Right cardiac atrium (tissue), 5 donors: ENCODE measurements at regions not wholly inside any gene's neighbourhood (a gene's known extent, or its start where the extent isn't known, plus 50 kb on each side); places are given as distances from the start of the nearest gene placed in this dataset.

Experiments used
- ATAC-seq, 2 donors: fragments of 200-7000 bp; cut with Tn5 transposase; one replicate each; pipeline versions ENCODE4 v1.8.0 to v1.9.1; 2020; ENCODE audit warnings: moderate library complexity in 2 of 2, mild to moderate bottlenecking in 1 of 2
- DNase-seq, 3 donors: peaks; one replicate each; pipeline ENCODE4 v3.0.0-alpha.2; 2020
- H3K27ac ChIP-seq: one replicate; pipeline ENCODE4 v1.5.1; 2013; ENCODE audit warnings: mild to moderate bottlenecking, low read length, control low read depth, moderate library complexity
- H3K27me3 ChIP-seq: one replicate; pipeline ENCODE4 v1.6.1; 2013; ENCODE audit not compliant: control insufficient read depth, insufficient read depth
- H3K4me1 ChIP-seq: one replicate; pipeline ENCODE4 v1.6.1; 2013; ENCODE audit warnings: low read length; ENCODE audit not compliant: control insufficient read depth, insufficient read depth
- H3K4me3 ChIP-seq: one replicate; pipeline ENCODE4 v1.5.1; 2013; ENCODE audit warnings: low read length, control low read depth
- H3K9me3 ChIP-seq: one replicate; pipeline ENCODE4 v1.6.1; 2013; ENCODE audit warnings: low read length; ENCODE audit not compliant: control insufficient read depth
- WGBS: extraction: QIAGEN DNeasy Blood & Tissue Kit; methylation state at CpG from one replicate; pipeline ENCODE4 v1.1.7; 2013; 5-methylcytosine and 5-hydroxymethylcytosine counted together
- intact Hi-C, 4 donors: fragments of 100-400 bp; cut with DNase I; formaldehyde crosslinking; loops; one replicate each; pipeline versions ENCODE4 v1.11.0 to v1.14.0; 2022 to 2023
- donor health status: healthy with polysubstance abuse.
- donor health status: DM: no; HTN: yes; CAD: no.
- donor health status: DM: no; HTN: no; CAD: no.
- donor health status: DM: no; HTN: yes; CAD: no; lungs with severe emphysema.
- donor health status: DM: yes; HTN: yes; CAD: no.

- Histone ChIP-seq H3K4me3 (no peak overlapping the region), H3K27ac (no peak overlapping the region), H3K4me1 (no peaks in the 10 kb centered on the region), H3K9me3 (no peaks in the 10 kb centered on the region), H3K27me3 (no peaks in the 10 kb centered on the region)
- ATAC-seq, result no peak
- intact Hi-C loops, result no loop called here
- no peak for DNase-seq
- WGBS, result 47% methylated on average over 2 of the region's 2 CpGs
Measured at GRCh38 chr7:8809320-8809719, 375.9 kb downstream of the NXPH1 start.

GRCh38 chr7:8817448-8818036 lies 384.1 kb downstream of the NXPH1 start:
- Histone ChIP-seq H3K4me1 (no peaks in the 10 kb centered on the region), H3K27me3 (no peaks in the 10 kb centered on the region), H3K4me3 (no peak overlapping the region), H3K9me3 (no peaks in the 10 kb centered on the region), H3K27ac (no peak overlapping the region)
- intact Hi-C loops, result no loop called here
- WGBS, result 13% methylated on average over 3 of the region's 3 CpGs
- ATAC-seq (no peak), DNase-seq (peak in 1 of 3 donors; percentile 35)

- Histone ChIP-seq H3K4me3 (no peak overlapping the region), H3K27ac (no peak overlapping the region), H3K4me1 (no peaks in the 10 kb centered on the region), H3K9me3 (no peaks in the 10 kb centered on the region), H3K27me3 (no peaks in the 10 kb centered on the region)
- intact Hi-C loops, result no loop called here
- 81% methylated on average over 2 of the region's 2 CpGs for WGBS
- DNase-seq (no peak), ATAC-seq (no peak)
Measured at GRCh38 chr7:8818406-8818805, 385.0 kb downstream of the NXPH1 start.

GRCh38 chr7:8822595-8822994 lies 389.2 kb downstream of the NXPH1 start:
- no peak for DNase-seq
- no peak for ATAC-seq
- no peaks in the 10 kb centered on the region for H3K9me3 ChIP-seq
- H3K4me3 ChIP-seq, result no peak overlapping the region
- intact Hi-C loops, result no loop called here
- no peaks in the 10 kb centered on the region for H3K27me3 ChIP-seq
- no peak overlapping the region for H3K27ac ChIP-seq
- H3K4me1 ChIP-seq, result no peaks in the 10 kb centered on the region
- 75% methylated on average over 2 of the region's 2 CpGs for WGBS

GRCh38 chr7:8823486-8823885 lies 390.1 kb downstream of the NXPH1 start:
- intact Hi-C loops, result no loop called here
- Histone ChIP-seq H3K27ac (no peak overlapping the region), H3K4me3 (no peak overlapping the region), H3K9me3 (no peaks in the 10 kb centered on the region), H3K4me1 (no peaks in the 10 kb centered on the region), H3K27me3 (no peaks in the 10 kb centered on the region)
- WGBS, result 86% methylated on average over 2 of the region's 2 CpGs
- DNase-seq (no peak), ATAC-seq (no peak)

- intact Hi-C loops, result no loop called here
Measured at GRCh38 chr7:8827329-8827728, 393.9 kb downstream of the NXPH1 start.

GRCh38 chr7:8829100-8829499 lies 395.7 kb downstream of the NXPH1 start:
- Histone ChIP-seq H3K4me3 (no peak overlapping the region), H3K4me1 (no peaks in the 10 kb centered on the region), H3K27me3 (no peaks in the 10 kb centered on the region), H3K9me3 (no peaks in the 10 kb centered on the region), H3K27ac (no peak overlapping the region)
- no peak for ATAC-seq
- no peak for DNase-seq
- 80% methylated on average over 4 of the region's 4 CpGs for WGBS
- intact Hi-C loops, result no loop called here

More at GRCh38 chr7:8827329-8827728, 393.9 kb downstream of the NXPH1 start:
- DNase-seq, result no peak
- 81% methylated on average over 1 of the region's 1 CpG for WGBS
- Histone ChIP-seq H3K4me1 (no peaks in the 10 kb centered on the region), H3K27me3 (no peaks in the 10 kb centered on the region), H3K9me3 (no peaks in the 10 kb centered on the region), H3K4me3 (no peak overlapping the region), H3K27ac (no peak overlapping the region)
- no peak for ATAC-seq

GRCh38 chr7:8831376-8831775 lies 398.0 kb downstream of the NXPH1 start:
- no peaks in the 10 kb centered on the region for H3K27me3 ChIP-seq
- no peaks in the 10 kb centered on the region for H3K4me1 ChIP-seq
- no peaks in the 10 kb centered on the region for H3K9me3 ChIP-seq
- WGBS, result 75% methylated on average over 4 of the region's 4 CpGs
- no peak for ATAC-seq
- no peak overlapping the region for H3K27ac ChIP-seq
- no peak for DNase-seq
- intact Hi-C loops, result no loop called here
- H3K4me3 ChIP-seq, result no peak overlapping the region

- DNase-seq (no peak), ATAC-seq (no peak)
- Histone ChIP-seq H3K4me3 (no peak overlapping the region), H3K27me3 (no peaks in the 10 kb centered on the region), H3K27ac (no peak overlapping the region), H3K9me3 (no peaks in the 10 kb centered on the region), H3K4me1 (no peaks in the 10 kb centered on the region)
- 79% methylated on average over 6 of the region's 6 CpGs for WGBS
- intact Hi-C loops, result no loop called here
Measured at GRCh38 chr7:8833355-8833754, 399.9 kb downstream of the NXPH1 start.

- intact Hi-C loops, result no loop called here
Measured at GRCh38 chr7:8841171-8841570, 407.8 kb downstream of the NXPH1 start.

GRCh38 chr7:8871716-8872115 lies 438.3 kb downstream of the NXPH1 start:
- WGBS, result 78% methylated on average over 2 of the region's 2 CpGs
- Histone ChIP-seq H3K4me1 (no peaks in the 10 kb centered on the region), H3K27me3 (no peaks in the 10 kb centered on the region), H3K27ac (no peak overlapping the region), H3K9me3 (no peaks in the 10 kb centered on the region), H3K4me3 (no peak overlapping the region)
- ATAC-seq (no peak), DNase-seq (no peak)
- intact Hi-C loops, result no loop called here

More at GRCh38 chr7:8841171-8841570, 407.8 kb downstream of the NXPH1 start:
- ATAC-seq (no peak), DNase-seq (no peak)
- H3K27me3 ChIP-seq, result no peaks in the 10 kb centered on the region
- H3K4me1 ChIP-seq, result no peaks in the 10 kb centered on the region
- no peaks in the 10 kb centered on the region for H3K9me3 ChIP-seq
- H3K27ac ChIP-seq, result no peak overlapping the region
- no peak overlapping the region for H3K4me3 ChIP-seq

- no peak for ATAC-seq
- 54% methylated on average over 2 of the region's 2 CpGs for WGBS
Measured at GRCh38 chr7:8881916-8882315, 448.5 kb downstream of the NXPH1 start.

More at GRCh38 chr7:8881916-8882315, 448.5 kb downstream of the NXPH1 start:
- no peak for DNase-seq
- Histone ChIP-seq H3K4me1 (no peaks in the 10 kb centered on the region), H3K27me3 (no peaks in the 10 kb centered on the region), H3K9me3 (no peaks in the 10 kb centered on the region), H3K27ac (no peak overlapping the region), H3K4me3 (no peak overlapping the region)
- intact Hi-C loops, result no loop called here
